ENCODE measurements at regions not wholly inside any gene's neighbourhood (a gene's known extent, or its start where the extent isn't known, plus 50 kb on each side); places are given as distances from the start of the nearest gene placed in this dataset.

GRCh38 chr5:71957292-71957898 is 149.9 kb upstream of the MAP1B start:
- Histone ChIP-seq H3K79me2 (ENCODE audit: insufficient read depth, low read length) (no peaks in the 10 kb centered on the region), H3K4me2 (ENCODE audit: low read depth, low read length) (no peak overlapping the region), H3K4me1 (ENCODE audit: insufficient read depth, low read length) (no peaks in the 10 kb centered on the region), H3K9me3 (ENCODE audit: low read length) (no peaks in the 10 kb centered on the region), H3K4me3 (replicated peaks in 1 of 3; ENCODE audit: insufficient read depth in 1 of 3, low read depth in 2 of 3, low read length in 3 of 3) (no peak overlapping the region), H3K36me3 (replicated peaks in 1 of 2; ENCODE audit: control insufficient read depth in 1 of 2, insufficient read depth in 2 of 2, low read length in 2 of 2) (no peaks in the 10 kb centered on the region), H3K27ac (ENCODE audit: extremely low read length, insufficient read depth, low read length) (no peak overlapping the region), H3K9ac (ENCODE audit: insufficient read depth, low read depth, low read length) (no peak overlapping the region), H4K20me1 (ENCODE audit: insufficient read depth, low read length) (no peaks in the 10 kb centered on the region), H2AFZ (ENCODE audit: low read length) (no peak overlapping the region), H3K27me3 (ENCODE audit: control insufficient read depth in 1 of 2, insufficient read depth in 2 of 2, low read length in 2 of 2) (no peaks in the 10 kb centered on the region)
- TF ChIP-seq ZNF556 (CRISPR knock-in tag; IDR thresholded peaks at IDR 0.05; ENCODE audit: borderline replicate concordance): no peak
- no peak for TF ChIP-seq TRAFD1 (CRISPR knock-in tag; IDR thresholded peaks at IDR 0.05; ENCODE audit: borderline replicate concordance)
- no peak for TF ChIP-seq ZNF33A (CRISPR knock-in tag; IDR thresholded peaks at IDR 0.05; ENCODE audit: borderline replicate concordance)
- TF ChIP-seq TBP (CRISPR knock-in tag; IDR thresholded peaks at IDR 0.05): no peak
- no peak for TF ChIP-seq SAFB2 (CRISPR knock-in tag; IDR thresholded peaks at IDR 0.05; ENCODE audit: borderline replicate concordance, low read depth)
- TF ChIP-seq KDM5A (IDR thresholded peaks at IDR 0.05; ENCODE audit: borderline replicate concordance, low read length): no peak
- TF ChIP-seq SPEN (CRISPR knock-in tag; IDR thresholded peaks at IDR 0.05; ENCODE audit: low read depth): no peak
- ATAC-seq (no peak), FAIRE-seq (no peak), DNase-seq (ENCODE audit: low spot score) (no peak)
- in situ Hi-C loops (cut with HindIII; ENCODE audit: extremely low pct_ligation_motif_present, low pct_unique_long_range_greater_than_20kb) (no loop called here), intact Hi-C loops (cut with micrococcal nuclease; ENCODE audit: unreplicated experiment) (no loop called here)
- 19% methylated on average over 5 of the region's 5 CpGs for WGBS (ENCODE audit: low lambda C conversion rate)
- ChIA-PET CTCF (ENCODE audit: low intra/inter-chr PET ratio, low total read pairs) (no interaction called here), POLR2A (no interaction called here)
- no TSS peak for BruUV-seq (replicated peaks)

GRCh38 chr5:71960195-71960594 is 147.1 kb upstream of the MAP1B start:
- no peaks in the 10 kb centered on the region; a peak in 1 of 5 replicates for H3K27me3 ChIP-seq (ENCODE audit: control insufficient read depth in 1 of 2, insufficient read depth in 2 of 2, low read length in 2 of 2)
- H3K36me3 ChIP-seq (replicated peaks in 1 of 2; ENCODE audit: control insufficient read depth in 1 of 2, insufficient read depth in 2 of 2, low read length in 2 of 2): no peaks in the 10 kb centered on the region
- no peak overlapping the region for H2AFZ ChIP-seq (ENCODE audit: low read length)
- CTCF ChIA-PET (ENCODE audit: low intra/inter-chr PET ratio, low total read pairs): no interaction called here
- H3K4me1 ChIP-seq (ENCODE audit: insufficient read depth, low read length): no peaks in the 10 kb centered on the region
- no peak for DNase-seq (ENCODE audit: low spot score)
- no peak overlapping the region for H3K4me2 ChIP-seq (ENCODE audit: low read depth, low read length)
- no peak overlapping the region for H3K27ac ChIP-seq (ENCODE audit: extremely low read length, insufficient read depth, low read length)
- intact Hi-C loops (cut with micrococcal nuclease; ENCODE audit: unreplicated experiment) (no loop called here), in situ Hi-C loops (cut with HindIII; ENCODE audit: extremely low pct_ligation_motif_present, low pct_unique_long_range_greater_than_20kb) (no loop called here)
- no peak overlapping the region for H3K4me3 ChIP-seq (replicated peaks in 1 of 3; ENCODE audit: insufficient read depth in 1 of 3, low read depth in 2 of 3, low read length in 3 of 3)
- no peak for ATAC-seq
- 19% methylated on average over 4 of the region's 4 CpGs for WGBS (ENCODE audit: low lambda C conversion rate)
- no peaks in the 10 kb centered on the region for H4K20me1 ChIP-seq (ENCODE audit: insufficient read depth, low read length)
- no peak overlapping the region for H3K9ac ChIP-seq (ENCODE audit: insufficient read depth, low read depth, low read length)
- FAIRE-seq: no peak
- no peaks in the 10 kb centered on the region for H3K79me2 ChIP-seq (ENCODE audit: insufficient read depth, low read length)
- no peak for TF ChIP-seq ZNF800 (CRISPR knock-in tag; IDR thresholded peaks at IDR 0.05)
- POLR2A ChIA-PET: no interaction called here
- no peaks in the 10 kb centered on the region for H3K9me3 ChIP-seq (ENCODE audit: low read length)
- BruUV-seq (replicated peaks): no TSS peak
